ENCODE measurements at regions not wholly inside any gene's neighbourhood (a gene's known extent, or its start where the extent isn't known, plus 50 kb on each side); places are given as distances from the start of the nearest gene placed in this dataset.

DNA sequence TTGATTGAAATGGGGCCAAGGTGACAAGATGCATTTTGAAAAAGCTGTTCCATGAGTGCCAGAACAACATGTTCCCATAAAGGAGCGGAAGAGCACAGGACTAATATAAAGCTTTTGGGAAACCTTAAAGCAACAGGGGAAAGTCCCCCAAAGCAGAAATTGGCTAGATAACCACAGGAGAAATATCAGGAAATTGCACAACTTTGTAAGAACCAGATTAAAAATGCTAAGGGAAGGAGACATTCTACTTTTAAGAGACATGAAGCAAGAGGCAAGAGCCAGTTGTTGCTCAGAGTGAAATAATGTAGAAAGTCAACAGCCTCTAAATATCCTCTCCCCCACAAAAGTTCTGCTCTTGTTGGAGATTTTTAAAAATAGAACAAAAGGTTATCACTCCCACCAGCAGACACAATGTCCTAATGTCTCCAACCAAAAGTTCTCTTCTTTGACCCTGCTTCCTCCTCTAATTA, 85.2 kb upstream of the LNX1 start:
- Mint-ChIP-seq H3K4me3 (no peak overlapping the region), H3K9me3 (peaks cover 0 to 5% (median 2%) of the 10 kb centered on the region in 7 donors), H3K27me3 (peaks cover 4% of the 10 kb centered on the region), H3K4me1 (no peaks in the 10 kb centered on the region), H3K36me3 (no peaks in the 10 kb centered on the region), H3K27ac (no peak overlapping the region)
- Histone ChIP-seq H3K27ac (ENCODE audit: insufficient read depth, low read length, poor library complexity, severe bottlenecking) (no peak overlapping the region), H3K4me3 (ENCODE audit: low read depth, low read length) (no peak overlapping the region), H3K27me3 (ENCODE audit: control insufficient read depth, insufficient read depth, low read length) (no peaks in the 10 kb centered on the region), H3K4me1 (ENCODE audit: control insufficient read depth, insufficient read depth, low read length, poor library complexity, severe bottlenecking) (no peaks in the 10 kb centered on the region), H3K9me3 (ENCODE audit: control insufficient read depth in 2 of 2, low read length in 2 of 2) (no peaks in the 10 kb centered on the region), H3K36me3 (ENCODE audit: control insufficient read depth, insufficient read depth, low read length) (no peaks in the 10 kb centered on the region)
- ATAC-seq (ENCODE audit: low read depth in 2 of 2) (no peak), DNase-seq (no peak)

DNA sequence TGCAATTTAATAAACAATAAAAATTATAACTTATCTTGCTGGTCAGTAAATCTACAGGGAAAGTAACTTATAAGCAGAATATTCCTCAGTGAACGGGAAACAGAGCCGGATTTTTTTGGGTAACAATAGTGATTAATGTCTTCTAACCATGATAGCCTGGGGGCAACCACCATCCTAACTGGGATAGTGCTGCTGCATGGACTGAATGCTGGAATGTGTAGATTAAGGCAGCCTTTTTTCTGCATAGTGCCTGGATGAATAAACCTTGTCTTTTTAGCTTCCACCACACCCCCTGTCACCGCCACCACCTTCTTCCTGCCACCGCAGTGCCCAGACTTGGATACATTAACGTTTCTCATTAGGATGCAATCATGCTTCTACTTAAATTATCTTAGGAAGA, 83.6 kb upstream of the LNX1 start:
- no peak overlapping the region for H3K27ac ChIP-seq (ENCODE audit: insufficient read depth, low read length, poor library complexity, severe bottlenecking)
- H3K9me3 ChIP-seq (ENCODE audit: control insufficient read depth in 2 of 2, low read length in 2 of 2) = no peaks in the 10 kb centered on the region
- H3K27ac Mint-ChIP-seq = no peak overlapping the region
- no peak for ATAC-seq (ENCODE audit: low read depth in 2 of 2)
- peaks cover 0 to 5% (median 1%) of the 10 kb centered on the region in 7 donors for H3K9me3 Mint-ChIP-seq
- H3K4me3 ChIP-seq (ENCODE audit: low read depth, low read length) = no peak overlapping the region
- no peak for DNase-seq
- H3K27me3 ChIP-seq (ENCODE audit: control insufficient read depth, insufficient read depth, low read length) = no peaks in the 10 kb centered on the region
- H3K4me3 Mint-ChIP-seq = no peak overlapping the region
- no peaks in the 10 kb centered on the region for H3K36me3 ChIP-seq (ENCODE audit: control insufficient read depth, insufficient read depth, low read length)
- H3K4me1 ChIP-seq (ENCODE audit: control insufficient read depth, insufficient read depth, low read length, poor library complexity, severe bottlenecking) = no peaks in the 10 kb centered on the region
- H3K27me3 Mint-ChIP-seq = peaks cover 4% of the 10 kb centered on the region
- H3K36me3 Mint-ChIP-seq = no peaks in the 10 kb centered on the region
- H3K4me1 Mint-ChIP-seq = no peaks in the 10 kb centered on the region

GRCh38 chr4:53672873-53673272, 81.6 kb upstream of the LNX1 start:
- Mint-ChIP-seq H3K9me3 (peaks cover 0 to 5% (median 1%) of the 10 kb centered on the region in 7 donors), H3K36me3 (no peaks in the 10 kb centered on the region), H3K4me3 (no peak overlapping the region), H3K27me3 (peaks cover 4% of the 10 kb centered on the region), H3K27ac (no peak overlapping the region), H3K4me1 (no peaks in the 10 kb centered on the region)
- H3K9me3 ChIP-seq (ENCODE audit: control insufficient read depth in 2 of 2, low read length in 2 of 2) = no peaks in the 10 kb centered on the region
- no peak overlapping the region for H3K27ac ChIP-seq (ENCODE audit: insufficient read depth, low read length, poor library complexity, severe bottlenecking)
- no peaks in the 10 kb centered on the region for H3K27me3 ChIP-seq (ENCODE audit: control insufficient read depth, insufficient read depth, low read length)
- no peaks in the 10 kb centered on the region for H3K4me1 ChIP-seq (ENCODE audit: control insufficient read depth, insufficient read depth, low read length, poor library complexity, severe bottlenecking)
- ATAC-seq (ENCODE audit: low read depth in 2 of 2) = no peak
- DNase-seq = no peak
- H3K36me3 ChIP-seq (ENCODE audit: control insufficient read depth, insufficient read depth, low read length) = no peaks in the 10 kb centered on the region
- no peak overlapping the region for H3K4me3 ChIP-seq (ENCODE audit: low read depth, low read length)

- Histone ChIP-seq H3K27me3 (ENCODE audit: control insufficient read depth, insufficient read depth, low read length) (no peaks in the 10 kb centered on the region), H3K9me3 (ENCODE audit: control insufficient read depth in 2 of 2, low read length in 2 of 2) (no peaks in the 10 kb centered on the region), H3K27ac (ENCODE audit: insufficient read depth, low read length, poor library complexity, severe bottlenecking) (no peak overlapping the region), H3K36me3 (ENCODE audit: control insufficient read depth, insufficient read depth, low read length) (no peaks in the 10 kb centered on the region), H3K4me1 (ENCODE audit: control insufficient read depth, insufficient read depth, low read length, poor library complexity, severe bottlenecking) (no peaks in the 10 kb centered on the region), H3K4me3 (ENCODE audit: low read depth, low read length) (no peak overlapping the region)
- ATAC-seq (ENCODE audit: low read depth in 2 of 2) (no peak), DNase-seq (no peak)
- Mint-ChIP-seq H3K9me3 (peaks cover 0 to 5% (median 1%) of the 10 kb centered on the region in 7 donors), H3K27ac (no peak overlapping the region), H3K4me3 (no peak overlapping the region), H3K27me3 (peaks cover 4% of the 10 kb centered on the region), H3K36me3 (no peaks in the 10 kb centered on the region), H3K4me1 (no peaks in the 10 kb centered on the region)
Observed at GRCh38 chr4:53671757-53672156, 80.5 kb upstream of the LNX1 start.

GRCh38 chr4:53659737-53660136, 68.5 kb upstream of the LNX1 start:
- H3K4me1 ChIP-seq (ENCODE audit: control insufficient read depth, insufficient read depth, low read length, poor library complexity, severe bottlenecking) = no peaks in the 10 kb centered on the region
- H3K36me3 Mint-ChIP-seq = no peaks in the 10 kb centered on the region
- no peak for DNase-seq
- peaks cover 4% of the 10 kb centered on the region for H3K27me3 Mint-ChIP-seq
- H3K4me1 Mint-ChIP-seq = no peaks in the 10 kb centered on the region
- H3K9me3 Mint-ChIP-seq = peaks cover 0 to 6% (median 0%) of the 10 kb centered on the region in 7 donors
- H3K36me3 ChIP-seq (ENCODE audit: control insufficient read depth, insufficient read depth, low read length) = no peaks in the 10 kb centered on the region
- ATAC-seq (ENCODE audit: low read depth in 2 of 2) = no peak
- H3K4me3 Mint-ChIP-seq = no peak overlapping the region
- H3K27ac ChIP-seq (ENCODE audit: insufficient read depth, low read length, poor library complexity, severe bottlenecking) = no peak overlapping the region
- no peak overlapping the region for H3K4me3 ChIP-seq (ENCODE audit: low read depth, low read length)
- H3K27ac Mint-ChIP-seq = no peak overlapping the region
- H3K27me3 ChIP-seq (ENCODE audit: control insufficient read depth, insufficient read depth, low read length) = no peaks in the 10 kb centered on the region
- no peaks in the 10 kb centered on the region for H3K9me3 ChIP-seq (ENCODE audit: control insufficient read depth in 2 of 2, low read length in 2 of 2)

- H3K4me1 Mint-ChIP-seq = no peaks in the 10 kb centered on the region
- no peak overlapping the region for H3K4me3 Mint-ChIP-seq
- Histone ChIP-seq H3K27ac (ENCODE audit: insufficient read depth, low read length, poor library complexity, severe bottlenecking) (no peak overlapping the region), H3K36me3 (ENCODE audit: control insufficient read depth, insufficient read depth, low read length) (no peaks in the 10 kb centered on the region), H3K27me3 (ENCODE audit: control insufficient read depth, insufficient read depth, low read length) (no peaks in the 10 kb centered on the region), H3K9me3 (ENCODE audit: control insufficient read depth in 2 of 2, low read length in 2 of 2) (no peaks in the 10 kb centered on the region), H3K4me3 (ENCODE audit: low read depth, low read length) (no peak overlapping the region), H3K4me1 (ENCODE audit: control insufficient read depth, insufficient read depth, low read length, poor library complexity, severe bottlenecking) (no peaks in the 10 kb centered on the region)
- no peak overlapping the region for H3K27ac Mint-ChIP-seq
- DNase-seq (no peak), ATAC-seq (ENCODE audit: low read depth in 2 of 2) (no peak)
- no peaks in the 10 kb centered on the region for H3K9me3 Mint-ChIP-seq
- peaks cover 4% of the 10 kb centered on the region for H3K27me3 Mint-ChIP-seq
- H3K36me3 Mint-ChIP-seq = no peaks in the 10 kb centered on the region
Observed at GRCh38 chr4:53659112-53659511, 67.8 kb upstream of the LNX1 start.

DNA sequence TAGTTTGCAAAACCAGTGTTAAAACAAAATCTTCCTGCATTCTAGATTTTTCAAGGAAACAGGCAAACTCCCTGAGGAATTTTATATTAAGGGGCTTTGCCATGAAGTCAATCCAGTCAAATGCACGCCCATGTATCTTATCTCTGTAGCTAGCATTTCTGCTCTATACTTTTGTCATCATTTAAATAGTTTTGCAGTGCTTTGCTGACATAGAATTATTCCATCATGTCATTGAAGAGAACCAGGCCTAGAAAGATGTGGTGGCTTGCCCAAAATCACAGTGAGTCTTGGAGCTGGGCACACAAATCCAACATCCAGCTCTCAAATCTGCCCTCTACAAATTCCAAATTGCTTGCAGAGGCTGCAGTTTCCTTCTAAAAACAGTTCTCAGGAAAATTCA, 66.7 kb upstream of the LNX1 start:
- no peak overlapping the region for H3K4me3 ChIP-seq (ENCODE audit: low read depth, low read length)
- Mint-ChIP-seq H3K27ac (no peak overlapping the region), H3K36me3 (no peaks in the 10 kb centered on the region), H3K27me3 (peaks cover 4% of the 10 kb centered on the region), H3K9me3 (no peaks in the 10 kb centered on the region), H3K4me3 (no peak overlapping the region), H3K4me1 (no peaks in the 10 kb centered on the region)
- no peaks in the 10 kb centered on the region for H3K4me1 ChIP-seq (ENCODE audit: control insufficient read depth, insufficient read depth, low read length, poor library complexity, severe bottlenecking)
- no peaks in the 10 kb centered on the region for H3K27me3 ChIP-seq (ENCODE audit: control insufficient read depth, insufficient read depth, low read length)
- DNase-seq (no peak), ATAC-seq (ENCODE audit: low read depth in 2 of 2) (no peak)
- H3K27ac ChIP-seq (ENCODE audit: insufficient read depth, low read length, poor library complexity, severe bottlenecking) = no peak overlapping the region
- H3K9me3 ChIP-seq (ENCODE audit: control insufficient read depth in 2 of 2, low read length in 2 of 2) = no peaks in the 10 kb centered on the region
- H3K36me3 ChIP-seq (ENCODE audit: control insufficient read depth, insufficient read depth, low read length) = no peaks in the 10 kb centered on the region

- no peaks in the 10 kb centered on the region for H3K9me3 Mint-ChIP-seq
- no peak for DNase-seq
- Histone ChIP-seq H3K4me1 (ENCODE audit: control insufficient read depth, insufficient read depth, low read length, poor library complexity, severe bottlenecking) (no peaks in the 10 kb centered on the region), H3K36me3 (ENCODE audit: control insufficient read depth, insufficient read depth, low read length) (no peaks in the 10 kb centered on the region), H3K9me3 (ENCODE audit: control insufficient read depth in 2 of 2, low read length in 2 of 2) (no peaks in the 10 kb centered on the region), H3K27me3 (ENCODE audit: control insufficient read depth, insufficient read depth, low read length) (no peaks in the 10 kb centered on the region), H3K4me3 (ENCODE audit: low read depth, low read length) (no peak overlapping the region), H3K27ac (ENCODE audit: insufficient read depth, low read length, poor library complexity, severe bottlenecking) (no peak overlapping the region)
- no peak overlapping the region for H3K27ac Mint-ChIP-seq
- H3K36me3 Mint-ChIP-seq = no peaks in the 10 kb centered on the region
- ATAC-seq (ENCODE audit: low read depth in 2 of 2) = no peak
- H3K27me3 Mint-ChIP-seq = no peaks in the 10 kb centered on the region
- no peak overlapping the region for H3K4me3 Mint-ChIP-seq
- no peaks in the 10 kb centered on the region for H3K4me1 Mint-ChIP-seq
Observed at GRCh38 chr4:53656421-53656981, 65.2 kb upstream of the LNX1 start.

All from CD4-positive, CD25-positive, alpha-beta regulatory T cell (primary cell).